ENCODE measurements at regions not wholly inside any gene's neighbourhood (a gene's known extent, or its start where the extent isn't known, plus 50 kb on each side); places are given as distances from the start of the nearest gene placed in this dataset.
"Not testable (repeated sequence)": the region's sequence is repeated elsewhere in the genome, so short reads cannot be mapped to it uniquely, and the experiment has no call there.

DNA sequence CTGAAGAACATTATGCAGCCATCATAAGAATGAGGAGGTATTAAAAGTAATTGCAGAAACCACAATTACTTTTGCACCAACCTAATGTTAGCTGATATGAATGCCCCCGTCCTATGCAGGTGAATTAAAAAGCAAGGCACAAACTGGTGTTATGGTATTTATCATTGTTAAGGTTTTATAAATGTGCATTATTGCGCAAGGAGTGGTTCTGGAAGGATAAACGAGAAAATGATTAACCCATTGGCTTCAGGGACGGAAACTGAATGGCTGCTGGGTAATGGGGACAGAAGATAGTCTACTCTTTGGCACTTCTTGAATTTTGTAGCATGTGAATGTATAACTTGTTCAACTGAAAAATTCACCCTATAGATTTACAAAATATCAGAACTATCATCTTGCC is 148.6 kb upstream of the SALL4 start:
- WGBS, 2 donors, result 72 to 73% methylated on average over 4 of the region's 4 CpGs
- TF ChIP-seq, protein P1, sequence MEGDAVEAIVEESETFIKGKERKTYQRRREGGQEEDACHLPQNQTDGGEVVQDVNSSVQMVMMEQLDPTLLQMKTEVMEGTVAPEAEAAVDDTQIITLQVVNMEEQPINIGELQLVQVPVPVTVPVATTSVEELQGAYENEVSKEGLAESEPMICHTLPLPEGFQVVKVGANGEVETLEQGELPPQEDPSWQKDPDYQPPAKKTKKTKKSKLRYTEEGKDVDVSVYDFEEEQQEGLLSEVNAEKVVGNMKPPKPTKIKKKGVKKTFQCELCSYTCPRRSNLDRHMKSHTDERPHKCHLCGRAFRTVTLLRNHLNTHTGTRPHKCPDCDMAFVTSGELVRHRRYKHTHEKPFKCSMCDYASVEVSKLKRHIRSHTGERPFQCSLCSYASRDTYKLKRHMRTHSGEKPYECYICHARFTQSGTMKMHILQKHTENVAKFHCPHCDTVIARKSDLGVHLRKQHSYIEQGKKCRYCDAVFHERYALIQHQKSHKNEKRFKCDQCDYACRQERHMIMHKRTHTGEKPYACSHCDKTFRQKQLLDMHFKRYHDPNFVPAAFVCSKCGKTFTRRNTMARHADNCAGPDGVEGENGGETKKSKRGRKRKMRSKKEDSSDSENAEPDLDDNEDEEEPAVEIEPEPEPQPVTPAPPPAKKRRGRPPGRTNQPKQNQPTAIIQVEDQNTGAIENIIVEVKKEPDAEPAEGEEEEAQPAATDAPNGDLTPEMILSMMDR (IDR thresholded peaks at IDR 0.05), result no peak
- no peak for TF ChIP-seq POLR2A (IDR thresholded peaks at IDR 0.05)
- no peak for DNase-seq (ENCODE audit: low spot score in 2 of 2)
- no peak overlapping the region for H3K4me3 ChIP-seq (ENCODE audit: low read depth, poor library complexity, severe bottlenecking)
- intact Hi-C loops (cut with DNase I; ENCODE audit: low total_unique reads), result no loop called here

DNA sequence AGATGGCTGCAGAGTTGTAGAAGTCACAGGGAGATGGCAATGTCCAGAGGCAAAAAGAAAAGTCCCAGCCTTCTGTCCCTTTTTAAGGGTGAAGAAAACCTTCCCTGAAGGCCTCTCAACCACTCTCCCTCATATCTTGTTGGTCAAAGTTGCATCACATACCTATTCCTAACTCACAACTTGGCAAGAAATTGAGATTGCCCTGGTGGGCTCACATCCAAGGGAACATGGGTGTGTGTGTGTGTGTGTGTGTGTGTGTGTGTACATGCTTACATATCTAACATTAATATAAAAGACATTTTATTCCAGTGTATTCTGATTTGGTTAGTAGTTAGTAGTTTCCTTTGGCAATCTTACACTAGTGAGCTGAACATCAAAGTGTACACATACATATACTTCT is 144.3 kb upstream of the SALL4 start:
- no peak overlapping the region for H3K4me3 ChIP-seq (ENCODE audit: low read depth, poor library complexity, severe bottlenecking)
- no peak for DNase-seq (ENCODE audit: low spot score in 2 of 2)
- no peak for TF ChIP-seq POLR2A (IDR thresholded peaks at IDR 0.05)
- TF ChIP-seq, protein P1 (IDR thresholded peaks at IDR 0.05), result no peak
- intact Hi-C loops (cut with DNase I; ENCODE audit: low total_unique reads), result no loop called here

DNA sequence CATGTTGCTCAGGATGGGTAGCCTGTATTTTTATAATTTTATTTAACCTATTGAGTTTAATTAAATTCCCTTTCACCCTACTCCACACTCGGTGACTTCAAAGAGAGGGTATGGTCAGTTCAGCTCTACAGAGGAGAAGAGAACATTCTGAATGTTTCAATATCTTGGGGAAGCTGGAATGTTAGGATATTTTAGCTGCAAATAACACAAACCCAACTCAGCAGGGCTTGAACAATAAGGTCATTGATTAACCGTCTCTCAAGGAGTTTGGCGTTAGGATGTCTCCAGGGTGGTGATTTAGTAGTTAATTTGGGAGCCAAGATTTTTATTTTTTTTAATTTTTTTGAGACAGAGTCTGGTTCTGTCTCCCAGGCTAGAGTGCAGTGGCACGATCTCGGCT is 143.6 kb upstream of the SALL4 start:
- intact Hi-C loops (cut with DNase I; ENCODE audit: low total_unique reads), result no loop called here
- TF ChIP-seq POLR2A (IDR thresholded peaks at IDR 0.05), result no peak
- TF ChIP-seq, protein P1 (IDR thresholded peaks at IDR 0.05), result no peak
- H3K4me3 ChIP-seq (ENCODE audit: low read depth, poor library complexity, severe bottlenecking), result no peak overlapping the region
- no peak for DNase-seq (ENCODE audit: low spot score in 2 of 2)
- WGBS, 2 donors, result 81 to 83% methylated on average over 5 of the region's 5 CpGs

DNA sequence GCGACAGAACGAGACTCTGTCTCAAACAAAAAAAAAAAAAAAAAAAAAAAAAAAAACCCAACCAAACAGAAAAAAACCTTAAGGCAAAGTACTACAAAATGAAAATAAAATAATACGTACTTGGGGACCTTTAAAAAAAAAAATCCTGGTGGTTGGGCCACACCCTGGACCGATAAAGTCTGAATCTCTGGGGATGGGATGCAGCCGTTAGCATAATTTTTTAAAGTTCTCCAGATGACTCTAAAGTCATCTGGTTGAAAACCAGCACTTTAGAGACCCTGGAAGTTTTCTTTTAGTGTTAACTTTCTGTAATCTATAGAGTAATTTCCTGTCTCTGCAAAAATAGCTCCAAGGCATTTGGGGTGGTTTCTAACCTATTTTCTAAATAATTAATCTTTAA is 142.9 kb upstream of the SALL4 start:
- intact Hi-C loops (cut with DNase I; ENCODE audit: low total_unique reads), result no loop called here
- TF ChIP-seq POLR2A (IDR thresholded peaks at IDR 0.05), result no peak
- TF ChIP-seq, protein P1 (IDR thresholded peaks at IDR 0.05), result no peak
- WGBS, 2 donors, result 35 to 51% methylated on average over 5 of the region's 5 CpGs
- DNase-seq (ENCODE audit: low spot score in 2 of 2), result no peak
- no peak overlapping the region for H3K4me3 ChIP-seq (ENCODE audit: low read depth, poor library complexity, severe bottlenecking)

DNA sequence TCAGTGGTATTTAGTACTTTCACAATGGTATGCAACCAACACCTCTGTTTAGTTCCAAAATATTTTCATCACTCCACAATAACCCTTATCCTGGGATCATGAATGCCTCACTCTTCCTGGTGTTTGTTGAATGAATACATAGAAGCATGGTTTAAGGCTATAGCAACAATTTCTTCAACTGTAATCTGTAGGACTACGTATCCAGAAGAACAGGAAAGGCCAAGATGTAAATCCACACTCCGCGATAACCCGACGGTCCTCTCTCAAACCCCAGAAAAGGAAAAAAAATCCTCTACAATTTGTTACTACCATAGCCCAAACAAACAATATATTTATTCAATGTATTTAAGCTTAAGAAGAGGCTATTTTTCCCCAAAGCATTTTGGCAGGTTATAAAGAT is 141.4 kb upstream of the SALL4 start:
- DNase-seq (ENCODE audit: low spot score in 2 of 2), result no peak
- TF ChIP-seq, protein P1 (IDR thresholded peaks at IDR 0.05), result no peak
- no peak for TF ChIP-seq POLR2A (IDR thresholded peaks at IDR 0.05)
- intact Hi-C loops (cut with DNase I; ENCODE audit: low total_unique reads), result no loop called here
- 93 to 95% methylated on average over 5 of the region's 5 CpGs for whole genome bisulfite sequencing, 2 donors
- H3K4me3 ChIP-seq (ENCODE audit: low read depth, poor library complexity, severe bottlenecking), result no peak overlapping the region

DNA sequence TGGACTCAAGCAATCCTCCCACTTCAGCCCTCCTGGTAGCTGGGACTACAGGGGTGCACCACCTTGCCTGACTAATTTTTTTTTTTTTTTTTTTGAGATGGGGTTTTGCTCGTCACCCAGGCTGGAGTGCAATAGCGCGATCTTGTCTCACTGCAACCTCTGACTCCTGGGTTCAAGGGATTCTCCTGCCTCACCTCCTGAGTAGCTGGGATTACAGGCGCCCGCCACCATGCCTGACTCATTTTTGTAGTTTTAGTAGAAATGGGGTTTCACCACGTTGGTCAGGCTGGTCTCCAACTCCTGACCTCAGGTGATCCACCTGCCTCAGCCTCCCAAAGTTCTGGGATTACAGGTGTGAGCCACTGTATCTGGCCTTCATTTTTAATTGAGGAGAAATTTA is 141.0 kb upstream of the SALL4 start:
- DNase-seq (ENCODE audit: low spot score in 2 of 2); intact Hi-C loops (cut with DNase I; ENCODE audit: low total_unique reads); H3K4me3 ChIP-seq (ENCODE audit: low read depth, poor library complexity, severe bottlenecking): not testable (repeated sequence)
- WGBS, 2 donors, result 93 to 94% methylated on average over 6 of the region's 6 CpGs

All from lower leg skin (tissue), 4 donors.